ENCODE measurements at regions not wholly inside any gene's neighbourhood (a gene's known extent, or its start where the extent isn't known, plus 50 kb on each side); places are given as distances from the start of the nearest gene placed in this dataset.
A peak's percentile ranks its signal among the peaks of the same experiment; 100 is the strongest.

DNA sequence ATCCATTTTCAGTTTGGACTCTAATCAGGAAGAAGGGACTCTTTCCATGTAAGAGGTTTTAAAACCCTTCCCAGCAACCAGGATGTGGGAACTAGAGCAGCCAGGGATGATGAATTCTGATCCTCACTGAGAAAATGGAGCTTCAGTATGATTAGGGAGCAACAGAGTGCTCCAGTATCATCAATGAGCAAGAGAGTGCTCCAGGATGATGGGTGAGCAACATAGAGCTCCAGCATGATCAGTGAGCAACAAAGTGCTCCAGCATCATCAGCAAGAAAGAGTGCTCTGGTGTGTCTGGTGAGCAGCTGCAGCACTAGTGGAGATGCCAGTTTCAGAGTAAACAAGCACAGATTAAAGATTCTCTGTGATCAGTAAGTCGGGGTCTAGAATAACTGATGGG, 106.4 kb upstream of the LPP start:
- no peak overlapping the region for H3K4me3 Mint-ChIP-seq (ENCODE audit: unreplicated experiment)
- BruUV-seq (replicated peaks), result no TSS peak
- no peaks in the 10 kb centered on the region for H3K9me3 ChIP-seq
- DNase-seq, result no peak
- no peak overlapping the region for H3K4me3 ChIP-seq (ENCODE audit: low read depth, low read length)
- no peaks in the 10 kb centered on the region for H3K36me3 ChIP-seq (ENCODE audit: control insufficient read depth, insufficient read depth, low read length)
- CTCF ChIA-PET, result no interaction called here
- no peaks in the 10 kb centered on the region for H3K27me3 ChIP-seq (replicated peaks; ENCODE audit: control insufficient read depth, insufficient read depth, low read length)
- no peak for TF ChIP-seq CTCF (IDR thresholded peaks at IDR 0.05; ENCODE audit: insufficient read depth in 1 of 2, low read depth in 1 of 2, low read length in 1 of 2, severe bottlenecking in 1 of 2, unreplicated experiment in 1 of 2)
- peaks cover 33% of the 10 kb centered on the region for H3K4me1 ChIP-seq
- POLR2A ChIA-PET, result interaction anchor here (0.6 kb wide), 1 partner anchor 77 kb away, joined by 3 read pairs; no protein-coding TSS in a partner anchor
- peaks cover 17% of the 10 kb centered on the region for H3K4me1 Mint-ChIP-seq (ENCODE audit: low read depth, unreplicated experiment)
- H3K27me3 Mint-ChIP-seq (ENCODE audit: insufficient read depth, unreplicated experiment), result no peaks in the 10 kb centered on the region
- intact Hi-C loops (cut with micrococcal nuclease; ENCODE audit: unreplicated experiment), result no loop called here
- H3K9me3 Mint-ChIP-seq (ENCODE audit: unreplicated experiment), result no peaks in the 10 kb centered on the region
- no peaks in the 10 kb centered on the region for H3K36me3 Mint-ChIP-seq (ENCODE audit: insufficient read depth, unreplicated experiment)
- no peak overlapping the region for H3K27ac Mint-ChIP-seq (ENCODE audit: unreplicated experiment)

GRCh38 chr3:188049606-188050530, 104.1 kb upstream of the LPP start:
- H3K27me3 ChIP-seq (replicated peaks; ENCODE audit: control insufficient read depth, insufficient read depth, low read length), result no peaks in the 10 kb centered on the region
- BruUV-seq (replicated peaks), result no TSS peak
- intact Hi-C loops (cut with micrococcal nuclease; ENCODE audit: unreplicated experiment), result loop anchor here (5.0 kb wide), 1 partner anchor 902 kb away; no protein-coding TSS in a partner anchor
- CTCF ChIA-PET, result interaction anchor here (1.3 kb wide), 1 partner anchor 8 kb away, joined by 4 read pairs; no protein-coding TSS in a partner anchor
- peaks cover 54% of the 10 kb centered on the region for H3K4me1 ChIP-seq
- Mint-ChIP-seq H3K36me3 (ENCODE audit: insufficient read depth, unreplicated experiment) (no peaks in the 10 kb centered on the region), H3K4me1 (ENCODE audit: low read depth, unreplicated experiment) (peaks cover 25% of the 10 kb centered on the region), H3K27ac (ENCODE audit: unreplicated experiment) (peak overlapping the region; percentile 69), H3K27me3 (ENCODE audit: insufficient read depth, unreplicated experiment) (no peaks in the 10 kb centered on the region), H3K4me3 (ENCODE audit: unreplicated experiment) (no peak overlapping the region), H3K9me3 (ENCODE audit: unreplicated experiment) (no peaks in the 10 kb centered on the region)
- no peaks in the 10 kb centered on the region for H3K36me3 ChIP-seq (ENCODE audit: control insufficient read depth, insufficient read depth, low read length)
- no peak for DNase-seq
- POLR2A ChIA-PET, result no interaction called here
- H3K4me3 ChIP-seq (ENCODE audit: low read depth, low read length), result no peak overlapping the region
- no peaks in the 10 kb centered on the region for H3K9me3 ChIP-seq
- no peak for TF ChIP-seq CTCF (IDR thresholded peaks at IDR 0.05; ENCODE audit: insufficient read depth in 1 of 2, low read depth in 1 of 2, low read length in 1 of 2, severe bottlenecking in 1 of 2, unreplicated experiment in 1 of 2)

- H3K4me3 Mint-ChIP-seq (ENCODE audit: unreplicated experiment), result no peak overlapping the region
- H3K9me3 Mint-ChIP-seq (ENCODE audit: unreplicated experiment), result no peaks in the 10 kb centered on the region
- no peak for DNase-seq
- no peaks in the 10 kb centered on the region for H3K27me3 Mint-ChIP-seq (ENCODE audit: insufficient read depth, unreplicated experiment)
- no peak for TF ChIP-seq CTCF (IDR thresholded peaks at IDR 0.05; ENCODE audit: insufficient read depth in 1 of 2, low read depth in 1 of 2, low read length in 1 of 2, severe bottlenecking in 1 of 2, unreplicated experiment in 1 of 2)
- Histone ChIP-seq H3K27me3 (replicated peaks; ENCODE audit: control insufficient read depth, insufficient read depth, low read length) (no peaks in the 10 kb centered on the region), H3K9me3 (no peaks in the 10 kb centered on the region), H3K4me3 (ENCODE audit: low read depth, low read length) (no peak overlapping the region), H3K4me1 (peaks cover 62% of the 10 kb centered on the region), H3K36me3 (ENCODE audit: control insufficient read depth, insufficient read depth, low read length) (no peaks in the 10 kb centered on the region)
- no TSS peak for BruUV-seq (replicated peaks)
- intact Hi-C loops (cut with micrococcal nuclease; ENCODE audit: unreplicated experiment), result loop anchor here (1.0 to 5.0 kb wide), 4 partner anchors 72 to 901 kb away; partner anchors contain the start of gene BCL6
- H3K27ac Mint-ChIP-seq (ENCODE audit: unreplicated experiment), result peak overlapping the region; percentile 69
- POLR2A ChIA-PET, result interaction anchor here (1.3 to 2.1 kb wide), 3 partner anchors 101 to 306 kb away, joined by 3 to 14 read pairs (median 11); partner anchors contain the start of gene BCL6
- CTCF ChIA-PET, result interaction anchor here (0.5 to 2.1 kb wide), 8 partner anchors 46 to 1085 kb away, joined by 4 to 15 read pairs (median 6); partner anchors contain the start of gene BCL6
- peaks cover 25% of the 10 kb centered on the region for H3K4me1 Mint-ChIP-seq (ENCODE audit: low read depth, unreplicated experiment)
- no peaks in the 10 kb centered on the region for H3K36me3 Mint-ChIP-seq (ENCODE audit: insufficient read depth, unreplicated experiment)
Observed at GRCh38 chr3:188051801-188052168, 102.2 kb upstream of the LPP start.

Measured in Caco-2 (cell line).